Body of pancreas (tissue), 4 donors: ENCODE measurements at regions not wholly inside any gene's neighbourhood (a gene's known extent, or its start where the extent isn't known, plus 50 kb on each side); places are given as distances from the start of the nearest gene placed in this dataset.
"Not testable (repeated sequence)": the region's sequence is repeated elsewhere in the genome, so short reads cannot be mapped to it uniquely, and the experiment has no call there.

Experiments
- POLR2A ChIP-seq, 3 donors: fragments of 450-650 bp; IDR thresholded peaks; one replicate each; pipeline ENCODE4 v1.6.1; 2016; ENCODE audit warnings: antibody characterized with exemption in 3 of 3, mild to moderate bottlenecking in 2 of 3
- TF ChIP-seq, protein P1 (sequence below), 7 experiments: fragments of 450-650 bp in 4 of 7; fragments of 200-600 bp in 3 of 7; sonication (generic) in 3 of 7; IDR thresholded peaks; one replicate each; pipeline ENCODE4 v1.5.1; 2016 to 2019; ENCODE audit warnings: antibody characterized with exemption in 7 of 7

DNA sequence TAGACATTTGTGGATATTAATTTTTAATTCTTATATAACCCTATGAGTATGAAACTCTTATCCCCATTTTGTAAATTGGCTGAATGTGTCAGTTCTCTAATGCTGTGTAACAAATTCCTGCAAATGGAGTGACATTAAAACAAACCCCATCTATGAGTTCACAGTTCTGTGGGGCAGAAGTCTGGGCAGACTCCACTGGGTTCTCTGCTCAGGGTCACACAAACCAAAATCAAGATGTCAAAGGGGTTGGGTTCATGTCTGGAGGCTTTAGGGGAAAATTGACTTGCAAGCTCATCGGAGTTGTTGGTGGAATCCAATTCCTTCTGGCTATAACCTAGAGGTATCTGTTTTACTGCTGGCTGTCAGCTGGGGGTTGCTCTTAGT is 301.6 kb upstream of the PLGLB2 start:
- TF ChIP-seq, protein P1, sequence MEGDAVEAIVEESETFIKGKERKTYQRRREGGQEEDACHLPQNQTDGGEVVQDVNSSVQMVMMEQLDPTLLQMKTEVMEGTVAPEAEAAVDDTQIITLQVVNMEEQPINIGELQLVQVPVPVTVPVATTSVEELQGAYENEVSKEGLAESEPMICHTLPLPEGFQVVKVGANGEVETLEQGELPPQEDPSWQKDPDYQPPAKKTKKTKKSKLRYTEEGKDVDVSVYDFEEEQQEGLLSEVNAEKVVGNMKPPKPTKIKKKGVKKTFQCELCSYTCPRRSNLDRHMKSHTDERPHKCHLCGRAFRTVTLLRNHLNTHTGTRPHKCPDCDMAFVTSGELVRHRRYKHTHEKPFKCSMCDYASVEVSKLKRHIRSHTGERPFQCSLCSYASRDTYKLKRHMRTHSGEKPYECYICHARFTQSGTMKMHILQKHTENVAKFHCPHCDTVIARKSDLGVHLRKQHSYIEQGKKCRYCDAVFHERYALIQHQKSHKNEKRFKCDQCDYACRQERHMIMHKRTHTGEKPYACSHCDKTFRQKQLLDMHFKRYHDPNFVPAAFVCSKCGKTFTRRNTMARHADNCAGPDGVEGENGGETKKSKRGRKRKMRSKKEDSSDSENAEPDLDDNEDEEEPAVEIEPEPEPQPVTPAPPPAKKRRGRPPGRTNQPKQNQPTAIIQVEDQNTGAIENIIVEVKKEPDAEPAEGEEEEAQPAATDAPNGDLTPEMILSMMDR (IDR thresholded peaks at IDR 0.05) = not testable (repeated sequence)
- not testable (repeated sequence) for TF ChIP-seq POLR2A (IDR thresholded peaks at IDR 0.05)
